ENCODE measurements at regions not wholly inside any gene's neighbourhood (a gene's known extent, or its start where the extent isn't known, plus 50 kb on each side); places are given as distances from the start of the nearest gene placed in this dataset.

GRCh38 chr4:79223993-79224776 is 101.7 kb downstream of the NAA11 start:
- TF ChIP-seq EZH2 (IDR thresholded peaks at IDR 0.05) (no peak), CTCF (IDR thresholded peaks at IDR 0.05) (no peak), EZH2phosphoT487 (IDR thresholded peaks at IDR 0.05) (no peak)
- H4K20me1 ChIP-seq (ENCODE audit: low read depth) = no peaks in the 10 kb centered on the region
- no peak for DNase-seq (ENCODE audit: low spot score)

GRCh38 chr4:79217025-79217424 is 108.8 kb downstream of the NAA11 start:
- TF ChIP-seq EZH2 (IDR thresholded peaks at IDR 0.05) = no peak
- TF ChIP-seq CTCF (IDR thresholded peaks at IDR 0.05) = no peak
- TF ChIP-seq EZH2phosphoT487 (IDR thresholded peaks at IDR 0.05) = no peak
- no peak overlapping the region for H3K27ac Mint-ChIP-seq
- peak; percentile 51 for DNase-seq (ENCODE audit: low spot score)
- Histone ChIP-seq H3K27me3 (no peaks in the 10 kb centered on the region), H4K20me1 (ENCODE audit: low read depth) (no peaks in the 10 kb centered on the region), H3K4me2 (peak overlapping the region; percentile 31), H3K27ac (no peak overlapping the region), H3K9me3 (ENCODE audit: low read depth) (no peaks in the 10 kb centered on the region), H3K9ac (no peak overlapping the region), H3K4me1 (peaks cover 14% of the 10 kb centered on the region), H3F3A (ENCODE audit: low read depth) (no peaks in the 10 kb centered on the region), H2AFZ (replicated peaks) (peak overlapping the region; percentile 74), H3K36me3 (no peaks in the 10 kb centered on the region), H3K79me2 (ENCODE audit: low read depth) (no peaks in the 10 kb centered on the region), H3K4me3 (no peak overlapping the region)
- no peaks in the 10 kb centered on the region for H3K36me3 Mint-ChIP-seq
- H3K9me3 Mint-ChIP-seq = peaks cover 2% of the 10 kb centered on the region
- no peaks in the 10 kb centered on the region for H3K27me3 Mint-ChIP-seq (ENCODE audit: insufficient read depth, low read depth)
- no peak overlapping the region for H3K4me3 Mint-ChIP-seq
- peaks cover 9% of the 10 kb centered on the region for H3K4me1 Mint-ChIP-seq

More at GRCh38 chr4:79223993-79224776, 101.7 kb downstream of the NAA11 start:
- Histone ChIP-seq H3K36me3 (no peaks in the 10 kb centered on the region), H3K4me2 (no peak overlapping the region), H3K4me1 (no peaks in the 10 kb centered on the region), H3K79me2 (ENCODE audit: low read depth) (no peaks in the 10 kb centered on the region), H3K4me3 (no peak overlapping the region), H3K9me3 (ENCODE audit: low read depth) (no peaks in the 10 kb centered on the region), H2AFZ (replicated peaks) (no peak overlapping the region), H3K27me3 (no peaks in the 10 kb centered on the region), H3K27ac (no peak overlapping the region), H3K9ac (no peak overlapping the region), H3F3A (ENCODE audit: low read depth) (no peaks in the 10 kb centered on the region)
- H3K9me3 Mint-ChIP-seq = no peaks in the 10 kb centered on the region
- H3K4me3 Mint-ChIP-seq = no peak overlapping the region
- no peaks in the 10 kb centered on the region for H3K36me3 Mint-ChIP-seq
- H3K27me3 Mint-ChIP-seq (ENCODE audit: insufficient read depth, low read depth) = peaks cover 2% of the 10 kb centered on the region
- H3K4me1 Mint-ChIP-seq = no peaks in the 10 kb centered on the region
- H3K27ac Mint-ChIP-seq = no peak overlapping the region

- no peak overlapping the region for H3K4me3 ChIP-seq
- DNase-seq (ENCODE audit: low spot score) = no peak
- no peaks in the 10 kb centered on the region for H3K79me2 ChIP-seq (ENCODE audit: low read depth)
- no peaks in the 10 kb centered on the region for H3K9me3 ChIP-seq (ENCODE audit: low read depth)
- no peaks in the 10 kb centered on the region for H3F3A ChIP-seq (ENCODE audit: low read depth)
- no peaks in the 10 kb centered on the region for H3K36me3 Mint-ChIP-seq
- H3K4me1 Mint-ChIP-seq = peaks cover 12% of the 10 kb centered on the region
- H3K27ac ChIP-seq = no peak overlapping the region
- no peaks in the 10 kb centered on the region for H4K20me1 ChIP-seq (ENCODE audit: low read depth)
- H3K4me2 ChIP-seq = no peak overlapping the region
- no peak overlapping the region for H2AFZ ChIP-seq (replicated peaks)
- peaks cover 34% of the 10 kb centered on the region for H3K4me1 ChIP-seq
- TF ChIP-seq CTCF (IDR thresholded peaks at IDR 0.05) = no peak
- TF ChIP-seq EZH2 (IDR thresholded peaks at IDR 0.05) = no peak
- no peak for TF ChIP-seq EZH2phosphoT487 (IDR thresholded peaks at IDR 0.05)
- H3K27me3 ChIP-seq = no peaks in the 10 kb centered on the region
- no peak overlapping the region for H3K9ac ChIP-seq
- H3K9me3 Mint-ChIP-seq = peaks cover 2% of the 10 kb centered on the region
- H3K4me3 Mint-ChIP-seq = no peak overlapping the region
- no peak overlapping the region for H3K27ac Mint-ChIP-seq
- no peaks in the 10 kb centered on the region for H3K36me3 ChIP-seq
- H3K27me3 Mint-ChIP-seq (ENCODE audit: insufficient read depth, low read depth) = no peaks in the 10 kb centered on the region
Measured at GRCh38 chr4:79213702-79214101, 112.2 kb downstream of the NAA11 start.

Measured in neural progenitor cell (in vitro differentiated cells).